ENCODE measurements at regions not wholly inside any gene's neighbourhood (a gene's known extent, or its start where the extent isn't known, plus 50 kb on each side); places are given as distances from the start of the nearest gene placed in this dataset.

DNA sequence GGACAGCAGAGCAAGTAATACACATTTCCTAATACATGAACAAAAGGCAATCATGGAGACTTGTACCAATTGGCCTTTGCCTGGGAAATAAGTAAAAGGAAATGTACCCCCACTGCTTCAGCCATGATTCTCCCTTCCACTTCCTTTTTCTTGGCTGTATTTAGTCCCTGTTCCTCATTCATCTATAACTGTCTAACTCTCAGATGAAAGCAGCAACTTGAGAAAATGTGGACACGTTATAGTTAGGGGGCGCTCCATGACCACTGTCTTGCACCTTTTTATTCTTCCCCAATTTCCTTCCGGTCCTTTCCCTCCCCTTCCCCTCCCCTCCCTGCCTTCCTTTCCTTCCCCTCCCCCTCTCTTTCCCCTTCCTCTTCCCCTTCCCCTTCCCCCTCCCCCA lies 61.3 kb upstream of the BARX2 start:
- 0 out of 2 replicates have a peak, but pooled peaks have one; percentile 11 for TF ChIP-seq CTCF (conservative IDR thresholded peaks at IDR 0.05; ENCODE audit: low read length)
- TF ChIP-seq EZH2phosphoT487 (IDR thresholded peaks at IDR 0.05; ENCODE audit: borderline replicate concordance), result no peak
- Histone ChIP-seq H3K36me3 (ENCODE audit: insufficient read depth, low read length) (no peaks in the 10 kb centered on the region), H4K20me1 (ENCODE audit: insufficient read depth, low read length, poor library complexity, severe bottlenecking) (no peaks in the 10 kb centered on the region), H3K9me3 (ENCODE audit: insufficient read depth, low read depth, low read length) (no peaks in the 10 kb centered on the region), H3F3A (ENCODE audit: low read depth) (no peaks in the 10 kb centered on the region), H3K79me2 (ENCODE audit: insufficient read depth, low read length) (no peaks in the 10 kb centered on the region), H3K4me3 (ENCODE audit: low read length, poor library complexity, severe bottlenecking) (no peak overlapping the region), H3K9me2 (replicated peaks; ENCODE audit: low read depth, low read length) (no peaks in the 10 kb centered on the region), H3K27me3 (ENCODE audit: insufficient read depth, low read length, poor library complexity, severe bottlenecking) (no peaks in the 10 kb centered on the region), H2AFZ (ENCODE audit: low read length) (peak overlapping the region; percentile 66), H3K9ac (ENCODE audit: low read depth, low read length, poor library complexity, severe bottlenecking) (no peak overlapping the region), H3K4me2 (ENCODE audit: low read depth, low read length, poor library complexity, severe bottlenecking) (no peak overlapping the region), H3K4me1 (ENCODE audit: insufficient read depth, low read length, poor library complexity, severe bottlenecking) (peaks cover 7% of the 10 kb centered on the region)

GRCh38 chr11:129313541-129314297 lies 61.9 kb upstream of the BARX2 start:
- no peaks in the 10 kb centered on the region for H3K9me2 ChIP-seq (replicated peaks; ENCODE audit: low read depth, low read length)
- H2AFZ ChIP-seq (ENCODE audit: low read length), result peak overlapping the region; percentile 66
- no peak overlapping the region for H3K9ac ChIP-seq (ENCODE audit: low read depth, low read length, poor library complexity, severe bottlenecking)
- no peaks in the 10 kb centered on the region for H4K20me1 ChIP-seq (ENCODE audit: insufficient read depth, low read length, poor library complexity, severe bottlenecking)
- no peaks in the 10 kb centered on the region for H3K36me3 ChIP-seq (ENCODE audit: insufficient read depth, low read length)
- H3K79me2 ChIP-seq (ENCODE audit: insufficient read depth, low read length), result no peaks in the 10 kb centered on the region
- peaks cover 2% of the 10 kb centered on the region for H3K4me1 ChIP-seq (ENCODE audit: insufficient read depth, low read length, poor library complexity, severe bottlenecking)
- no peak overlapping the region for H3K4me2 ChIP-seq (ENCODE audit: low read depth, low read length, poor library complexity, severe bottlenecking)
- no peaks in the 10 kb centered on the region for H3K9me3 ChIP-seq (ENCODE audit: insufficient read depth, low read depth, low read length)
- TF ChIP-seq CTCF (conservative IDR thresholded peaks at IDR 0.05; ENCODE audit: low read length) (no peak), EZH2phosphoT487 (IDR thresholded peaks at IDR 0.05; ENCODE audit: borderline replicate concordance) (no peak)
- no peaks in the 10 kb centered on the region for H3F3A ChIP-seq (ENCODE audit: low read depth)
- no peaks in the 10 kb centered on the region for H3K27me3 ChIP-seq (ENCODE audit: insufficient read depth, low read length, poor library complexity, severe bottlenecking)
- H3K4me3 ChIP-seq (ENCODE audit: low read length, poor library complexity, severe bottlenecking), result no peak overlapping the region

DNA sequence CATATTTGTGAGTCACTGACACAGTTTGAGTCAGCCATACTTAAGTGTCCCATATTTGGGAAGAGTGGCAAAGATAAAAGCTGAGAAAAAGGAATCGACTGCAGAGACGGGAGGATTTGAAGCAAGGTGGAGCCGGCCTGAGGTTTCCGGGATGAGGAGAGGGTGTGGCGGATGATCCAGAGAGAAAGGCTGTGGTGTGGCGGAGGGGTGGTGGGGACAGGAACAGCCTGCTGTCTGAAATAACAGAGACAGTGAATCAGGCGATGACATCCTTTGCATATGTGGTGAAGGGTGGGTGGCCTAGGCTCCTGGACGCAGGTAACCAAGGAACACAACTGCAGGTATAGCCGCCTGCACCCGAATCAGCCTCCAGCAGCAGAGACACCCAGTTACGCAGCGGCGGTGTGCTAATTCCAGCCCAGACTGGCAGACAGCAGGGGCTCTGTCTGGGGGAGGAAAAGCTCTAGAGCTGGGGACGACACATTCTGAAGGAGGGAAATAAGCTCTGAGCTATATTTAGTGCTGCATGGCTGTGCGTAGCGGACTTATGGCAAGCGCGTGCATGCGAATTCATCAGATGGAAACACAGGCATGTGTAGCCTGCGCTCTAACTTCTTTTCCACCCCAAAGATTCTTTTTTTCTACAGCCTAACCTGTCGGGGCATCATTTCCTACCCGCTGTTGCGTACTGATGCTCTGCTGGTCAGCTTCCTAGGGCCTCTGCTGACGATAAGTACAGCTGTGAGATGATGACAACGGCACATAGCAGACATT lies 62.7 kb upstream of the BARX2 start:
- H3K27me3 ChIP-seq (ENCODE audit: insufficient read depth, low read length, poor library complexity, severe bottlenecking), result no peaks in the 10 kb centered on the region
- H3K9me3 ChIP-seq (ENCODE audit: insufficient read depth, low read depth, low read length), result no peaks in the 10 kb centered on the region
- no peak overlapping the region for H3K4me3 ChIP-seq (ENCODE audit: low read length, poor library complexity, severe bottlenecking)
- H3F3A ChIP-seq (ENCODE audit: low read depth), result no peaks in the 10 kb centered on the region
- H3K79me2 ChIP-seq (ENCODE audit: insufficient read depth, low read length), result no peaks in the 10 kb centered on the region
- H3K4me2 ChIP-seq (ENCODE audit: low read depth, low read length, poor library complexity, severe bottlenecking), result no peak overlapping the region
- no peaks in the 10 kb centered on the region for H4K20me1 ChIP-seq (ENCODE audit: insufficient read depth, low read length, poor library complexity, severe bottlenecking)
- H3K9me2 ChIP-seq (replicated peaks; ENCODE audit: low read depth, low read length), result no peaks in the 10 kb centered on the region
- TF ChIP-seq CTCF (conservative IDR thresholded peaks at IDR 0.05; ENCODE audit: low read length) (no peak), EZH2phosphoT487 (IDR thresholded peaks at IDR 0.05; ENCODE audit: borderline replicate concordance) (no peak)
- peaks cover 2% of the 10 kb centered on the region for H3K4me1 ChIP-seq (ENCODE audit: insufficient read depth, low read length, poor library complexity, severe bottlenecking)
- no peak overlapping the region for H3K9ac ChIP-seq (ENCODE audit: low read depth, low read length, poor library complexity, severe bottlenecking)
- no peak overlapping the region for H2AFZ ChIP-seq (ENCODE audit: low read length)
- H3K36me3 ChIP-seq (ENCODE audit: insufficient read depth, low read length), result no peaks in the 10 kb centered on the region
